ENCODE measurements at regions not wholly inside any gene's neighbourhood (a gene's known extent, or its start where the extent isn't known, plus 50 kb on each side); places are given as distances from the start of the nearest gene placed in this dataset.

GRCh38 chr14:87712396-87713090 is 280.4 kb downstream of the GALC start:
- DNase-seq = no peak

GRCh38 chr14:87705439-87705896 is 287.5 kb downstream of the GALC start:
- no peak for DNase-seq

- DNase-seq = no peak
Measured at GRCh38 chr14:87698481-87698880, 294.5 kb downstream of the GALC start.

- DNase-seq = no peak
Measured at GRCh38 chr14:87696485-87696884, 296.5 kb downstream of the GALC start.

GRCh38 chr14:87691042-87691881 is 301.7 kb downstream of the GALC start:
- DNase-seq = no peak

GRCh38 chr14:87690076-87690613 is 302.8 kb downstream of the GALC start:
- no peak for DNase-seq

GRCh38 chr14:87688524-87688923 is 304.5 kb downstream of the GALC start:
- no peak for DNase-seq

- DNase-seq = no peak
Measured at GRCh38 chr14:87687420-87687819, 305.6 kb downstream of the GALC start.

GRCh38 chr14:87686746-87687145 is 306.2 kb downstream of the GALC start:
- no peak for DNase-seq

- no peak for DNase-seq
Measured at GRCh38 chr14:87679866-87680265, 313.1 kb downstream of the GALC start.

- DNase-seq = no peak
Measured at GRCh38 chr14:87678624-87679023, 314.4 kb downstream of the GALC start.

- DNase-seq = no peak
Measured at GRCh38 chr14:87676814-87677437, 316.1 kb downstream of the GALC start.

GRCh38 chr14:87667659-87668058 is 325.3 kb downstream of the GALC start:
- no peak for DNase-seq

GRCh38 chr14:87656315-87656714 is 336.7 kb downstream of the GALC start:
- DNase-seq = no peak

GRCh38 chr14:87652278-87652677 is 340.7 kb downstream of the GALC start:
- no peak for DNase-seq

- DNase-seq = no peak
Measured at GRCh38 chr14:87644689-87645088, 348.3 kb downstream of the GALC start.

- DNase-seq = no peak
Measured at GRCh38 chr14:87643005-87643404, 350.0 kb downstream of the GALC start.

GRCh38 chr14:87640553-87640952 is 352.4 kb downstream of the GALC start:
- no peak for DNase-seq

- no peak for DNase-seq
Measured at GRCh38 chr14:87638196-87638595, 354.8 kb downstream of the GALC start.

GRCh38 chr14:87635442-87635841 is 357.5 kb downstream of the GALC start:
- DNase-seq = no peak

- no peak for DNase-seq
Measured at GRCh38 chr14:87632796-87633195, 360.2 kb downstream of the GALC start.

- no peak for DNase-seq
Measured at GRCh38 chr14:87630846-87631245, 362.1 kb downstream of the GALC start.

- DNase-seq = no peak
Measured at GRCh38 chr14:87629788-87630187, 363.2 kb downstream of the GALC start.

GRCh38 chr14:87628780-87629179 is 364.2 kb downstream of the GALC start:
- DNase-seq = no peak
